ENCODE measurements at regions not wholly inside any gene's neighbourhood (a gene's known extent, or its start where the extent isn't known, plus 50 kb on each side); places are given as distances from the start of the nearest gene placed in this dataset.

DNA sequence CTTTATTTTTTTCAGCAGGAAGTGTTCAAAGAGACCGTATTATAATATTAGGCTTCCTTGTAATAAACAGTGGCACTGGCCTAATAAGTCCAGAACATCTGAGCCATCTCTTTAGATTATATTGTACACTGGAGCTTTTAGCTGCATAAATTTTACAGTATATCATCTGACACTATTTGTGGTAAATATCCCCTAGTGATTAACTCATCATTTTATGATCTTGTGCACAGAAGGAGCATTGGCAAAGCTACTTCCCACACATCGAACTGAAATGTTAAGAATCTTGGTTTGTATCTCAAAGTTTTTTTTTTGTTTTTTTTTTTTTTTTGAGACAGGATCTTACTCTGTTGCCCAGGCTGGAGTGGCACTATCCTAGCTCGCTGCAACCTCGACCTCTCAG is 162.7 kb downstream of the HIPK3 start:
- DNase-seq (ENCODE audit: low read depth in 1 of 2, low spot score in 1 of 2) = no peak

DNA sequence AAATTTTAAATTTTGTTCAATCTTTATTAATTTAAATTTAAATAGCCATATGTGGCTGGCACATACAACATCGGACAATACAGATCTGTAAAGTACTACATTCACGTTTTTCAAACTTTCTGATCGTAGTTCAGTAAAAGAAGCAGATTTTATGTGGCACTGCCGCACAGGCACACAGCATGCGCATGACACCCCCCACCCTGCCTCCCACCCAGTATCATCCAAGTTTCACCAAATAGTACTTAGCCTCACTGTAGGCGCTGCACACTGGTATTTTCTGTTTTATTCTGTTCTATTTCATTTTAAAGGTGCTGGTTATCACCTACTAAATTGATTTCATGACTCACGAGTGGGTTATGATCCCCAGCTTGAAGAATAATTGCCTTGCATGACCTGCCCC is 159.9 kb downstream of the HIPK3 start:
- DNase-seq (ENCODE audit: low read depth in 1 of 2, low spot score in 1 of 2) = no peak

DNA sequence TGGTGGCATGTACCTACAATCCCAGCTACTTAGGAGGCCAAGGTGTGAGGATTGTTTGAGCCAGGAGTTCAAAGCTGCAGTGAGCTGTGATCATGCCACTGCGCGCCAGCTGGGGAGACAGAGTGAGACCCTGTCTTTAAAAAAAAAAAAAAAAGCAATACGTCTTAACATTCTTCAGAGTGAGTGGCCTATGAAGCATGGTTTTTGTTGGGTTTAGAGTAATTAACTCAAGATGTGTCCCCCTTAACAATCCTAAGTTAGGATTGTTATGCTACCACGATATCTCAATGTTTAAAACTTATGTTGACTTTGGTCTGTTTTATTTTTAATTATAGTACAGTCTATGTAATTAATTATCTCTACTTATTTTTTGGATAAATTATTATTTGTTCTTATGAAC is 156.1 kb downstream of the HIPK3 start:
- no peak for DNase-seq (ENCODE audit: low read depth in 1 of 2, low spot score in 1 of 2)

DNA sequence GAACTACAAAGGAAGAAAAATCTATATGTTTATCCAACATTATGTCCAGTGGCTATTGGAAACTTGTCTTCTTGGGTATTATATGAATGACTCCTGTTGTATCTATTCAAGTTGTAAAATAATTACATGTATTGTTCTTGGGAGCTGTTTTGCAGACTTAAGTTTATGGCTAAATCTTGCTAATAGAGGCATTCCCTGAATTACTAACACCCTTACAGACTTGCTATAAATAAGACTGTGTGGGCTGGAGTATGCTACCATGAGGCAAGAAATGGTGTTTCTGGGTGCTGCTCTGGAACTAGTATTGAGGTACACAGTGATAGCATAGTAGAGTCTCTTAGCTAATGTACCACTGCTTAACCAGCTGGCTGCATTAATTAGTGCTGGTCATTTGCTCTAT is 155.1 kb downstream of the HIPK3 start:
- no peak for DNase-seq (ENCODE audit: low read depth in 1 of 2, low spot score in 1 of 2)

DNA sequence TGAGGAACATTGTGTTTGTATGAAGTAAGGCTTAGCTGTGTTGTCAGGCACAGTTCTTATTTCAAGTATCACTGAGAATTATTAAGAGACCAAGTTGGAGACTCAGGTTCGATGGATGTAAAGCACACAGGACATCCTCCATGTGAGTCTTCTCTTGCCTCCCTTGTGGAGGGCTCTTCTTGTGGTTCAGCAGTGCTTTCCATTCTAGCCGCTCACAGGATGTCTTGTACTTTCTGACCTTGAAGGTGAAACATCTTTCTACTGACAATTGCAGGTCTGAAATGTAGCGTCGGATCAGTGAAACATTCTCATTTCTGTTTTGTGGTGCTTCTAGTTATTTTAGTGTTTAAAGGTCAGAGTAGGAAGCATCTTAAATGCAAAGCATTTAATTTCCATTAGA is 154.6 kb downstream of the HIPK3 start:
- DNase-seq (ENCODE audit: low read depth in 1 of 2, low spot score in 1 of 2) = no peak

DNA sequence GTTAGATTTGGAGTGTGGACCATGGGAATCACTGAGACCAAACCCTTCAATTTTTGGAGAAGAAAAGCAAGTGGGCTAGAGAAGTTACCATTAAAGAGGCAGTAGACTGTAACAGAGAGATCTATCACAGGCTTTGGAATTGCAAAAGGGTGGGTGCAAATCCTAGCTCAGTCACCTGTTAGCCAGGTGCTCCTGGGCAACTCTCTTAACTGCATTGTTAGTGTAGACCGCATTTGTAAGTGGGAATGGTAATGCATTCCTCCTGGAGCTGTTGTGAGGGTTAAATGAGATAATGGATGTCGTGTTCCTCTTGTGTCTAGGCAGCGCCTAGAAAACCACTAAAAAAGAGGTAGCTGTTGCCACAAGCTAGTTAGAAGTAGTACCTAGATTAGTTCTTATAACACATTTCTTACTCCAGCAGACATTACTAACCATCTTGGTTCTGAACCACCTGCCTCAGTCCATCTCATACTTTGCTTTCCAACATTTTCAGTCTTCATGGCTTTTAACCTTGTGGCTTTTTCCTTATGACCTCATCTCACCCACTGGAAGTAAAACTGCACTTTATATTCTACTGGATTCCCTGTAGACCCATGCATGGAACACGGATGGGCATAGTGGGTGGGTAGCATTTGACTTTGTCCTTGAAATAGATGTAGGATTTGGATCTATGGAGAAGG is 153.0 kb downstream of the HIPK3 start:
- DNase-seq (ENCODE audit: low read depth in 1 of 2, low spot score in 1 of 2) = no peak
